ENCODE measurements at regions not wholly inside any gene's neighbourhood (a gene's known extent, or its start where the extent isn't known, plus 50 kb on each side); places are given as distances from the start of the nearest gene placed in this dataset.
"Not testable (repeated sequence)": the region's sequence is repeated elsewhere in the genome, so short reads cannot be mapped to it uniquely, and the experiment has no call there.

GRCh38 chr17:16837468-16838266, 134.3 kb downstream of the TNFRSF13B start:
- H3K4me1 ChIP-seq; DNase-seq; H3K27me3 ChIP-seq; intact Hi-C loops (cut with DNase I; ENCODE audit: low total_unique reads); H3K36me3 ChIP-seq; H3K27ac ChIP-seq; H3K4me3 ChIP-seq; H3K9me3 ChIP-seq: not testable (repeated sequence)

- H3K36me3 ChIP-seq; H3K9me3 ChIP-seq; H3K4me3 ChIP-seq; H3K4me1 ChIP-seq; H3K27me3 ChIP-seq; H3K27ac ChIP-seq; intact Hi-C loops (cut with DNase I; ENCODE audit: low total_unique reads); DNase-seq: not testable (repeated sequence)
Measured at GRCh38 chr17:16836315-16836915, 135.5 kb downstream of the TNFRSF13B start.

DNA sequence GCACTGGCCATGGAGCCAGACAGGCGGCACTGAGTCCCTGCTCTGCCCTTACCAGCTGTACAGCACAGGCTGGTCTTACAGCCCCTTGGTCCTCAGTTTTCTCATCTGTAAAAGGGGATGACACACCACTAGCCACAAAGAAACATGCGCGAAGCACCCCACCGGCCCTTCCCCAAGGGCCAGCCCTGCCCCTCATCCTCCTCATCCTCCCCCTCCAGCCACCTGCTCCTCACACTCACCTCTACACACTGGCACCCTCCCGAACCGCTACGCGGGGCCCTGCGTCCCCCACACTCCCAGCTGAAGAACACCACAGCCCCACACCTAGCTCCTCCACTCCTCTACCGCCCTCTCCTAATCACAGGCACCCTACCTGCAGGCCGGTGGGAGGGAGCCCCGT, 138.4 kb downstream of the TNFRSF13B start:
- H3K9me3 ChIP-seq; H3K27ac ChIP-seq; H3K27me3 ChIP-seq; H3K36me3 ChIP-seq; H3K4me1 ChIP-seq; H3K4me3 ChIP-seq; intact Hi-C loops (cut with DNase I; ENCODE audit: low total_unique reads); DNase-seq: not testable (repeated sequence)

- not testable (repeated sequence) for H3K4me3 ChIP-seq, DNase-seq
Measured at GRCh38 chr17:16832853-16833252, 139.1 kb downstream of the TNFRSF13B start.

GRCh38 chr17:16832206-16832605, 139.7 kb downstream of the TNFRSF13B start:
- H3K27me3 ChIP-seq; H3K4me3 ChIP-seq; H3K9me3 ChIP-seq; intact Hi-C loops (cut with DNase I; ENCODE audit: low total_unique reads); H3K4me1 ChIP-seq; H3K36me3 ChIP-seq; DNase-seq; H3K27ac ChIP-seq: not testable (repeated sequence)

More at GRCh38 chr17:16832853-16833252, 139.1 kb downstream of the TNFRSF13B start:
- H3K27ac ChIP-seq; intact Hi-C loops (cut with DNase I; ENCODE audit: low total_unique reads); H3K27me3 ChIP-seq; H3K36me3 ChIP-seq; H3K4me1 ChIP-seq; H3K9me3 ChIP-seq: not testable (repeated sequence)

DNA sequence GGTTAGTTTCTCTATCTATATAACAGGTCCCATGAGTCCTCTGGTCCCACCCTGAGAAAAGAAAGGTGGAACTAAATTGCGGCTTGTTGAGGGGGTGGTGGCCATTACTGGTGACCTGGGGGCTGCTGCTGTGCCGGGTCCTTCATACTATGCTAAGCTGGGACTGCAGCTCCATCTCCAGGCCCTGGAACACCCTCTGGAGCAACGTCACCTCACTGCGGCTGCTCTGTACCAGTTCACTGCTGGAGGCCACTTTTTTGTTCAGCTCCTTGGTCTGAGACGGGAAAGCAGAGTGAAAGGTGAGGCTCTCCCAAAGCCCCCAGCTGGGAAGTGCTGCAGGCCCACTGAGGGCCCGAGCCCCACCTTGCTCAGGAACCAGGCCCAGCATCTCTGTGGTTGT, 140.7 kb downstream of the CCDC144A start:
- H3K4me3 ChIP-seq; H3K9me3 ChIP-seq; H3K4me1 ChIP-seq; H3K36me3 ChIP-seq; H3K27me3 ChIP-seq; H3K27ac ChIP-seq; DNase-seq; intact Hi-C loops (cut with DNase I; ENCODE audit: low total_unique reads): not testable (repeated sequence)

DNA sequence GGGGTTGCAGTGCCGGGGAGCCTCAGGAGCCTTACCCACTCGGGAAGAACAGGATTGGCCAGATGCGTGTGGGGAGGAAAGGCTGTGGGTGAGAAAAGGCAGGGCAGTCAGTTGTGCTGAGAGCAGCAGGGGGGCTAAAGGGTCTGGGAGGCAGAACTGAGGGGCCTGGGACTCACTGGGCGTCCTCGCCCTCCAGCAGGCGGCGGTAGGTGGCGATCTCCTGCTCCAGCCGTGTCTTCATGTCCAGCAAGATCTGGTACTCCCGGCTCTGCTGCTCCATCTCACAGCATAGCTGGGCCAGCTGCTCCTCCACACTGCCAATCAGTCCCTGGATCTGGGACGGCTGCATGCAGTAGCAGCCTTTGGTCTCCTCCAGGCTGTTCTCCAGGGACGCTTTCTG, 140.2 kb downstream of the CCDC144A start:
- H3K9me3 ChIP-seq; H3K4me1 ChIP-seq; H3K27me3 ChIP-seq; H3K4me3 ChIP-seq; H3K36me3 ChIP-seq; H3K27ac ChIP-seq; DNase-seq; intact Hi-C loops (cut with DNase I; ENCODE audit: low total_unique reads): not testable (repeated sequence)

All from uterus (tissue), 3 donors.